ENCODE measurements at regions not wholly inside any gene's neighbourhood (a gene's known extent, or its start where the extent isn't known, plus 50 kb on each side); places are given as distances from the start of the nearest gene placed in this dataset.
"Not testable (repeated sequence)": the region's sequence is repeated elsewhere in the genome, so short reads cannot be mapped to it uniquely, and the experiment has no call there.

DNA sequence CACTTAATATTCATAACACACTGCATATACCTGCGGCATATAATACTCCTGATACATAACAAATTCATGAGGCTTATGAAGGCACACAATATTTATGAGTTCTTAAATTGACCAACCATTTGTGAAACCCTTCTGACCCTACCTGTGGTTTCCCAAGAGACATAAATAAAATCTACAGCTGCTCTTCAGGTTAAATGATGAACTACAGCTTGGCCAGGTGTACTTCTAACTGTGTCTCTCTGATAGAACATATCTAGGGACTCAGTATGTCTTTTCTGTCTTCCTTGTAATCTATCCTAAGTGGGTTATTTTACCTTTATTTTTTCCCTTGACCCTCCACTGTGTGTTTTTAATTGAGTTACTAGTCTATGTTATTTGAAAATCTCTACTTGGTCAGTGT is 189.9 kb upstream of the UFM1 start:
- no peak for DNase-seq (ENCODE audit: low spot score)

DNA sequence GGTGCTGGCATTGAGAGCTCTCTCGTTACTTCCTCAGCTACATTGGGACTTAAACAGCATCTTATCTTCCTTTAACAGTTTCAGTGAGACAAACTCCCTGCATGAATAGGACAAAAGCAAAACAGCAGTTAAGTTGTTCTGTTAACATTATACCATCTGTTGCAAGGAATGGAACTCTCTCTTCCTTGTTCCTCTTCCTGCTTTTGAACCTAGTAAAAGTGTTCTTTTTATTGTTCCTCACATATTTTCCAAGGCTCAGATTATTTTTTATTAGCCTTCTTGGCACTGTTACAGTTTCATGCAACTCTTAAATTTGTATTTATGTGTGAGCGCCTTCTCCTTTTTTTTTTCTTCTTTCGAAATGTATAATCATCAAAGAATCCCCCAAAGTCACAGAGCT is 202.6 kb upstream of the UFM1 start:
- DNase-seq (ENCODE audit: low spot score), result no peak

DNA sequence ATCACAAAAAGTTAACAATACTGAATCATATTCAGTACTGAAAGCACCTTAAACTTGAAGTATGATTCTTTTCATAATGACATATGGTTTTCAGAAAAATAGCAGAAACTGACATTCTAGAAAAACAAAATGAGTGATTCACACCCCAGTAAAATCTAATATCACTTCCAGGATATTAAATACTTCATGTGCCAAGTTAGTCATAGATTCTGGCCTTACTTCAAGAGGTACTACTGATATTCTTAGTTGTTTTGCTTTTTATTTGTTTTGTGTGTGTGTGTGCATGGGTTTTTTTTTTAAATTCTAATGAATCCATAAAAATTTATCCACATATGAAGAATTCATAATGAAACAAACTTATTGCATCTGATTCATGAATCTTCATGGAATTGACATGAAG is 207.9 kb upstream of the UFM1 start:
- peak; percentile 9 for DNase-seq (ENCODE audit: low spot score)

DNA sequence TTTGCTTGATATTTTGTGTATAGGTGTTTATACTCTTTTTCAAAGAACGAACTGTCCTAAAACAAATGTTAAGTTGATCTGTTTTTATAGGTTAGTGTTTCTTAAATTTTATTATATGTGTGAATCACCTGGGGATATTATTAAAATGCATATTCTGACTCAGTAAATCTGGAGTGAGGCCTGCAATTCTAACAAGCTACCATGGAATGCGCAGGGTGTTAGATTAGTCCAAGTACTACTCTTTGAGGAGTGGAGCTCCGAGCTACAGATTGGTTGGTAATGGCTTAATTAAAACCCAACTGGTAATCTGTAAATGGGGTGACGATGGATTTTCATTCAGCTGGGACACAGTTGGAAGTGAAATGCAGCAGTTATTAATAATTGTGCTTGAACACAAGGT is 214.1 kb upstream of the UFM1 start:
- no peak for DNase-seq (ENCODE audit: low spot score)

DNA sequence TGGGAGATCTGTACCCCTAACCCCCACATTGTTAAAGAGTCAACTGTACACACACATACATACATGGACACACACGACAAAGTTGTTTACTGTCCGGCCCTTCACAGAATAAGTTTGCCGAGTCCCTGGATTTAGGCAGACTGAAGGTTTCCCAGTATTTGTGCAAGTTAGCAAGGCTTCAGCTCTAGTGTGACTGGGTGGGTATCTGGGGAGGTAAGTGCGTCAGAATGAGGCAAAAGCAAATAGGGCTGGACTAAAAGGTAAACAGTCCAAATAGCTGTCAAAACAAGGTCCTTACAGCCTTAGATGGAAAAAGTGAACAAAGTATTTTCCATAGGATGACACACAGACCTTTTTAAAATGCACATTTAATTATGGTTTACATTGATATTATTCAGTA is 228.4 kb upstream of the UFM1 start:
- DNase-seq (ENCODE audit: low spot score), result no peak

DNA sequence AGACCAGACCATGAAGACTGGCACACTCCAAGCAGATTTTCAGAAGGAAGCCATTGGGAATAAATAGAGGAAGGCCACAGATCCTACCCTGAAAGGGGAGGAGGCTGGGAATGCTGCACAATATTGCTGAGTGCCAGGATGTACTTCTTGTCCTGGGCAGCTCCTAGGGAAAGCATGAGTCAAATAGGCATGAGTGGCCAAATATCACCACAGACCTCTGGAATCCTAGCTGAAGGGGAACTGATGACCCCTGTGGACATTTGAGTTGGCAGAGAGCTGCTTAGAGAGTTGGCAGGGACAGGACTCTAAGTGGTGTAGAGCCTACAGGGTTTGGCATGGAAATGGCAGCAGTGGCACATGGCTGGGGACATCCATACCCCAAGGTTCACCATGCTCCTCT is 234.3 kb upstream of the TRPC4 start:
- DNase-seq (ENCODE audit: low spot score), result no peak

DNA sequence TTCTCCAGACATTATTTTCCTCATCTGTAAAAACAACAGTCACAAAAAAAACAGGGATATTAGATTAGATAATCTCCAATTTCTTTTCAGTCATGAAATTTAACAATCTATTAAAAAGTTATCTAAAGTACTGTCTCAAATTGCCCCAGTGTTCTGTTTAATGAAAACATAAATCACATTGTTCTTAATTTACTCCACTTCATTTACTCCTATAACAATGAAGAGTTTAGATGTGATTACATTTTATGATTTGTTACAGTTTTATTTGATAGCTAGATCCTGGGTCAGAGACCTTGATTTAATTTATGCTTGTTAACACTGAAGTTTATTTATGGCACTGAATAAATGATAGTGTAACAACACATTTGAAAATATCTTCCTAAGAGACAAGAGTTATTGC is 230.2 kb upstream of the TRPC4 start:
- DNase-seq (ENCODE audit: low spot score), result no peak

DNA sequence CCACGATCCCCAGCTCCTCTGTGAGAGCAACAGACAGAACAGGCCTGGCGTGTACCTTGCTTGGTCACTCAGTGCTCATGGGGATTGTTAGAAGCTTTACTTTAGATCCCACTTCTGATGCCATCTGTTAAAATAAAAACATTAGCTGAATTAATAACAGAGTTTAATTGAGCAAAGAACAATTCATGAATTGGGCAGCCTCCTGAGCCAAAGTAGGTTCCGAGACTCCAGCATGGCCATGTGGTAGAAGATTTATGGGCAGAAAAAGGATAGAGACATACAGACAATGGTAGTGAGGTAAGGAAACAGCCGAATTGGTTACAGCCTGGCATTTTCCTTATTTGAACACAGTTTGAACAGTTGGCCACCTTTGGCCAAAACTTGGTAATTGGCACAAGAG is 223.9 kb upstream of the TRPC4 start:
- no peak for DNase-seq (ENCODE audit: low spot score)

DNA sequence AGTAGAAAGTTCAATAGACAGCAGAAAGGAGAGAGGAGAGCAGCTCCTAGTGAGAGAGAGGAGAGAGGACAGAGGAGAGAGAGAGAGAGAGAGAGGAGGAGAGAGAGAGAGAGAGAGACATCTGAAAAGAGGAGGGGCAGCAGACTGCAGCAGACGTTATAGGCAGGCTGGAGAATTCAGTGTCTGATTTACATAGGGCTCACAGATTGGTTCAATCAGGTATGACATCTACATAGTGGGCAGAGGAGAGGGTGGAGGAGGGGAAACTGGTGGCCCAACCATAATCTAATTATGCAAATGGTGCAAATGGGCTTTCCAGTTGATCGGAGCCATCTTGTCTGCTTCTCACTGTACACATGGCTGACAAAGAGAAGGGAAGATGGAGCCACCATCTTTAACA is 221.3 kb upstream of the TRPC4 start:
- DNase-seq (ENCODE audit: low spot score), result no peak

DNA sequence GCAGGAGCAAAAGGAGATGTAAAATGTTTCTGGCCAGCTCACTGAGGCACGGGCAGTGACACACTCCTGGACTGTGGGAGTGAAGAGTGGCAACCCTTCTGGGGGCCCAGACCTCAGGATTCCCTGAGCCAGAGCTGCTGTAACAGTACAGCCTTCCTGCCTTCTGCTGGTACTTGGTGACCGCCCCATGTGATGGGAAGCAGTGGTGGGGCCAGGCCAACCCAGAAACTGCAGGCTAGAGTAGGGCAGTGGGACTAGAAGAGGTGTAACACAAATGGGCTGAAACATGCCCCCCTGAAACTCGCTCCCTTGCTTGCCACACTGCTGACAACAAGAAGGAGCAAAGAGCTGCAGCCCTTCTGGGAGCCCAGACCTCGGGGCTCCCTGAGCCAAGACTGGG is 217.1 kb upstream of the TRPC4 start:
- DNase-seq (ENCODE audit: low spot score), result no peak

DNA sequence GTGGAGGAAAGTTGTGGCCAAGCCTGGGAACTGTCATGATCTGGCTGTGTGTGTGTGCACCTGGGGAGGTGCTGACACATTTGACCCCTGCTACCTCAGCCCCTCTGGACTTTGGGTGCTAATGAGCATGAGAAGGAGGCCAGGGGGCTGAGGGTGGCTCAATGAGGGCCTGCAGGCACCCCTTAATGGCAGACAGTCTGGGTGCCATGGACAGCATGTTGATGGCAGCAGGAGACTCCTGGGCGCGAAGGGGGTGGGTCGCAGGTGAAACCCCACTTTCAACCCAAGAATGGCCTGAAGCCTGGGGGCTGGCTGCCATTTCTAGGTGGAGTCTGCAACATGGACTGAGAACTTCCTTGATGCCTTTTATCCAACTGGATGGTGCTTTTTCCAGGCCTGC is 216.4 kb upstream of the TRPC4 start:
- no peak for DNase-seq (ENCODE audit: low spot score)

DNA sequence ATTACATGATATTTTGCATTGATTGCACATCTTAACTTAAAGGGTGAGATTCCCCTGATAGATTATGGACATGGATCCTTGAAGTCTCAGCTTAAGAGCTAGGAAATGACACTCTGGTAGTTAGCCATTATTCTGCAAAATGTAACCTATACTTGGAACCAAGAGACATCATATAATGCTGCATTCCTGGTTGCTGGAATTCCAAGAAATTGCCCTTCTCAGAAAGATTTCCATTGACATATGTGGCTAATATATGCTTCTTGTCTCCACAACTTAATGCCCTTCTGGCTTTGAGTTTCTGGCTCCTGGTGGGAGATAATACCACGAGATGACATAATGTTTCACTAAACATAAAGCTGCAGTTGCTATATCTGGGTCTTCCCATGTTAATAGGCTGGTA is 204.4 kb upstream of the TRPC4 start:
- DNase-seq (ENCODE audit: low spot score), result no peak

DNA sequence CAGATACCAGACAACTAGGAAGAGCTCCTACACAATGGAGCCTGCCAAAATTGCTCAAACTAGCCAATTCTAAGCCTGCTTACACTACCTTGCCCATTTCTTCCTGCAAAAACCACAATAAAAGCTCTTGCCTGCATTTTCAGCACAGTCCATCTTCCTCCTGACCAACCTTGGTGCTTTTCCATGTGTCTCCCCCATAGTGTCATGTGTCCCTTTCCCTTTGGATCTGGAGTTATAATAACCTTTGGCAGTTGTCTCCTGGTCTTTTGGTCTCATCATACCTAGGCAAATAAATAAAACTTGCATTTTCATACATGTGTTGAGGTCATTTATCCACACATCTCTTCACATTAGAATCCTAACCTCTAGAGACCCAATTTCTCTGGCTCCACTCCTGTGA is 203.1 kb upstream of the TRPC4 start:
- DNase-seq (ENCODE audit: low spot score), result no peak

DNA sequence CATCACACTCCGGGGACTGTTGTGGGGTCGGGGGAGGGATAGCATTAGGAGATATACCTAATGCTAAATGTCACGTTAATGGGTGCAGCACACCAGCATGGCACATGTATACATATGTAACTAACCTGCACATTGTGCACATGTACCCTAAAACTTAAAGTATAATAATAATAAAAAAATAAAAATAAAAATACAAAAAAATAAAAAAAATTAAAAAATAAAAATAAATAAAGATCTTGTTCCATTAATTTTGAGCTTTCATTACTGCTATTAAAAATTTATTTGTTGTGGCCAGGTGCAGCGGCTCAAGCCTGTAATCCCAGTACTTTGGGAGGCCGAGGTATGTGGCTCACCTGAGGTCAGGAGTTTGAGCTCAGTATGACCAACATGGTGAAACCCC is 201.8 kb upstream of the TRPC4 start:
- DNase-seq (ENCODE audit: low spot score), result not testable (repeated sequence)

DNA sequence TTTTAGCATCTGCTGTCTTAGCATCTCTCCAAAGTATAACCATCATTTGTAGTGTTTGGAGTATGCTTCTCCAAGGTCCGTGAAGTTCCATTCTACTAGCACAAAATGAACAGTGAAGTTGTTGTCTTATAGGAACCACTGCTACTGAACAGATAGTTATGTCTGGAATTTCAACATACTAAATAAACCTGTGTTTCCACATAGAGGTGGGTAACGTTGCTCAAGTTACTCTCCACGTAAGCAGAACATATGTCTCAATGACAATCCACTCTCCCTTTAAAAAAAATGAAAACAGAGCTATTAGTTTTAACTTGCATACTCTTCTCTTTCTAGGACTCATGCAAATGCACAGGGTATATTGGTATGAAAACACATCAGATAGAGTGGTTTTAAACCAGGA is 184.3 kb upstream of the TRPC4 start:
- no peak for DNase-seq (ENCODE audit: low spot score)

DNA sequence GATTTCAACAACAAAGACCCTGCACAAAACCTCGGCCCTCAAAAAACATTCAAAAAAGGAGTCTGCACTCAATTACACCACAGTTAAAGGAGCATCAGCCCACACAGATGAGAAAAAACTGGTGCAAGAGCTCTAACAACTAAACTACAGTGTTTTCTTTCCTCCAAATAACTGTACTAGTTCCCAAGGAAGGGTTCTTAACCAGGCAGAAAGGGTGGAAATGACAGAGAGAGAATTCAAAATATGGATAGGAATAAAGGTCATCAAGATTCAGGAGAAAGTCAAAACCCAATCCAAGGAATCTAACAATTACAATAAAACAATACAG is 176.4 kb upstream of the TRPC4 start:
- DNase-seq (ENCODE audit: low spot score), result no peak

DNA sequence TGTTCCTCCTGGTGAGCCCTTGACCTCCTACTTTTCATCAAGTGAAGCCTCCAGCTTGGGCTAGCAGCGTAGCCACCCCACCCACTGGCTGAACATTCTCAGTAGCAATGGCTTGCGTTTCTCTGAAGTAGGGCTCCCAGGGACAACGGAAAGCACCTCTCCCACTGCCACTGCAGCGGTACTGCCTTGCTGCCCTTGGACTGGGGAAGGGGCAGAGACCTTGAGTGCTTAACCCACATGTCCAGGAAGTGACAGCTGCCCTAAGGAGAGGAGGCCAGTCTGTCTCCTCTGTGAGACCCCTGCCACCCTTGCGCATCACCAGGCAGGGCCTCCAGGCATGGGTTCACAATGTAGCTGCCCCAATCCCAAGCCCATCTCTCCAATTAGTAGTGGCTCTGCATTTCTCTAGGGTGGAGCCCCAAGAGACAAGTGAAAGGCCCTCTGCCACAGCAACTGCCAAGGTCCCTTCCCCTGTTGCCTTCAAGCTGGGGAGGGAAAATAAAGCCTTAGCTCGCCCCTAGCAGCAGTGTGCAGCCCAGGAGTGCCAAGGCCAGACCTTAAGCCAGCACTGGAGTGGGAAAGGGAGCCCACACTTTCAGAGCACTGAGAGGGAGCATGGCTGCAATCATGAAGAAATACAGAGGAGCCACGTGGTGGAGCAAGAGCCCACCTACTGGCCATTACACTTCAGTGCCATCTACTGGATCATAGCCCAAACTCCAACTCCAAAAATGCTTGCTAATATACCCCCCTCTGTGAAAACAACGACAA is 175.9 kb upstream of the TRPC4 start:
- DNase-seq (ENCODE audit: low spot score), result peak; percentile 3

DNA sequence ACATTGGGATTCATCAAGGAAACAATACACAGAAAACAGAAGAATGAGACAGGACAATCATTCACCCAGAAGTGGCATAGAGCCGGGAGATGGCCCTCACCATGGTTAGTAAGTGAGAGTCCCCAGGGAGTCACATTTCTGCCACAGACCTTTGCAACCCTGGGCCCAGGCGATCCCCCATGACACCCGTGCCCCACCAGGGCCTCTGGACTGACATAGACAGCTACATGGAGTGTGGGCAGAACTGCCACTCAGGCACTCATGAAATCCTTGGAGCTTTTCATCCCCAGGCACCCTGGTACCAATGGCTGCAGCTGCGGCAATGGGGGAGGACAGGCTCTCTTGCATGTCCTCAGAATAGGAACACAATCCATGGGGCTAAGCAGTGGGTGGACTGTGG is 174.5 kb upstream of the TRPC4 start:
- no peak for DNase-seq (ENCODE audit: low spot score)

DNA sequence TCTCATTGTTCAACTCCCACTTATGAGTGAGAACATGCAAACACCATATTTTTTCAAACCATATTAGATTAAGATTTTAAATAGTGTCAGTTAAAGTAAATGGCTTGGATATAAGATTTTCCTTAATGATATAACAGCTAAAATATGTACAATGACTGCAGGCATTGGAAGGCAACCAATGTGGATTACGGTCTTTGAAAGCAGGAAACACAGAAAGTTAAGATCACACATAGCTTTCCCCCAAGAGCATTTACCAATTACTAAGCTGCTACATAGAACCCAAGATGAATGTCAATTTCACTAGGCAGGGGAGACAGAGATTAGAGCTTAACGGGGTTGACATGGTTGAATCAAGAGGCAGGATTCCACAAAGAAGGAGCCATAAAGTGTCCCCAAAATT is 173.2 kb upstream of the TRPC4 start:
- peak; percentile 19 for DNase-seq (ENCODE audit: low spot score)

DNA sequence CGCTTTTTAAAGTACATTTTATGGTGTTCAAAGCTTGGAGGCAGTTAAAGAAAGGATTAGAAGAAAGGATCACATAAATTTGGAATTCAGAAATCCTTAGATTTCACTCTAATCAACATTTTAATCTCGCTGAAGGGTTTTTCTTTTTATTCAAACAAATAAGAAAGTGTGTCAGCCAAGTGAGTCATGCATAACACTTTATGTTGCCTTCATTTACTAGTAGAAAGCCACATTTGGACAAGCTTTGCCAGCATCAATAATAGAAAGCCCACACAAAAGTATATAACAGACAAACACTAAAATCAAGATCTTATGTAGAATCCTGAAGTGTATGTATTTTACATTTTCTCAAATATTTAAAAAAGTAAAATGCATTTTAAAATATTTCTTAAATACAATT is 154.9 kb upstream of the TRPC4 start:
- DNase-seq (ENCODE audit: low spot score), result peak; percentile 10

DNA sequence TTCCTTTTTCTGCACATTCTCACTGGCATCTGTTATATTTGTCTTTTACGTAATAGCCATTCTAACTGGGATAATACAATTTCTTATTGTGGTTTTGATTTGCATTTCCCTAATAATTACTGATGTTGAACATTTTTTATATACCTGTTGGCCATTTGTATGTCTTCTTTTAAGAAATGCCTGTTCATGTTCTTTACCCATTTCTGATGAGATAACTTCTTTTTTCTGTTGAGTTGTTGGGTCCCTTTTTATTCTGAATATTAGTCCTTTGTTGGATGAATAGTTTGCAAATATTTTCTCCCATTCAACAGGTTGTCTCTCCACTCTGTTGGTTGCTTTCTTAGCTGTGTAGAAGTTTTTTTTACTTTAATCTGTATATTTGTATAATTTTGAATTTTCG is 147.7 kb upstream of the TRPC4 start:
- DNase-seq (ENCODE audit: low spot score), result no peak

DNA sequence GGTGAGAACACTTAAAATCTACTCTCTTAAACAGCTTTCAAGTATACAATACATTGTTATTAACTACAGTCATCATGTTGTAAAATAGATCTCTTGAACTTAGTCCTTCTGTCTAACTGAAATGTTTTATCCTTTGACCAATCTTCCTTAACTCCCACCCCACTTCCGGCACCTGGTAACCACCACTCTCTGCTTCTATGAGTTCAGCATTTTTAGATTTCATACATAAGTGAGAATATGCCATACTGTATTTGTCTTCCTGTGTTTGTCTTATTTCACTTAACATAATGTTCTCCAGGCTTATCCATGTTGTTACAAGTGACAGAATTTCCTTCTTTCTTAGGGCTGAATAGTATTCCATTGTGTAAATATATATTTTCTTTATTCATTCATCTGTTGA is 144.1 kb upstream of the TRPC4 start:
- no peak for DNase-seq (ENCODE audit: low spot score)

DNA sequence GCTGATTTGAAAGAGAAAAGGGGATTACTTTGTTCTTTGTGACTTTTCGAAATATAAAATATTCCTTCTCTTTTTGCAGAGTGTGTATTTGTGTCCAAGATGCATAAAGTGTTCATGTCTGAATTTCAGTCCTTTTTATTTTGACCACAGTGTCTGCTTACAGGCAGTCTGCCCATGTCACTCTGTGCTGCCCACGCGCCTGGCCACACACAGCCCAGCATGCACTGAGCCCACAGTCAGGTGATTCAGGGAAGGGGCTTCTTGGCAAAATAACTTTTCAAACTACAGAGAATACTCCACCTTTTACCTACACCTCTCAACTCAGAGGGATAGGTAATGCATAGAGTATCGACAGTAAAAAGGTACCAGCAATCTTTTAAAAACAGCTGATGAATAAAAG is 142.5 kb upstream of the TRPC4 start:
- DNase-seq (ENCODE audit: low spot score), result no peak

DNA sequence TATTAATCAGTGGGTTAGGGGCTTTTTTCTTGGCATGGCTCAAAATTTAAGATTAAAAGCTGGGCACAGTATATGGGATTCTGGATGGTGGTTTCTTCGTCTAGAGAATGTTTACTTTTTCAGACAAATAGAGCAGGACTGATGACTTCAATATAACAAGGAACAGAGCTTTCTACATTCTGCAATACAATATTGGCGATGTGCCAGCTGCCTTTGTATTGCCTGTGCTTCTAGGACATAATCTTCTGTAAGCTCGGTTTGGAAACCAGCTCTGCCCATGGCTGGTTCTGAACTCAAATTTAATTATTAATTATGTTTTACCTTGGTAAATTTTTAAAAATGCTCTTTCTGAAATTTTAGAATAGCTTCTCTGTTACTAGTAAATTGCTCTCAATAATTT is 139.1 kb upstream of the TRPC4 start:
- no peak for DNase-seq (ENCODE audit: low spot score)

DNA sequence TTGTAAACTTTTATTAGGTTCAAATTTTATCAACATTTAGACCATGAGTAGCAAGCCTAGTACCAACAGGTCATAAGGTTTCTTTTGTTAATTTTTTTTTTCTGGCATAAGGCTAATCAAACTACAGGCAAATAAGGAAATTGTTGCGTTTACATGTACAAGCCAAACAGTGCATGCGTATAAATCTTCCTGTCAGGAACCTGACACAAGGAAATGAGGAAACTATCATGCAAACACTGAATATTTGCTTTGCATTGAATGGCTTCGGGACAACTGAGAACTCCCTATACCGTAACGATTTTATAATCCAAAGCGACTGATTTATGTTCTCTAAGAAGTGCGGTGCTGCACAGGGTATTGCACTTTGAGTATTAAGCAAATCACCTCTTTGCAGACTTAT is 133.0 kb upstream of the TRPC4 start:
- DNase-seq (ENCODE audit: low spot score), result no peak

Measured in GM03348 (cell line).